ENCODE measurements at regions not wholly inside any gene's neighbourhood (a gene's known extent, or its start where the extent isn't known, plus 50 kb on each side); places are given as distances from the start of the nearest gene placed in this dataset.

GRCh38 chr7:22664988-22665798 lies 61.8 kb upstream of the IL6 start:
- no peak for TF ChIP-seq CTCF (conservative IDR thresholded peaks at IDR 0.05; ENCODE audit: low read depth)
- ChIA-PET CTCF (no interaction called here), POLR2A (ENCODE audit: low non-redundant PET) (no interaction called here)
- H3K27ac ChIP-seq, result no peak overlapping the region
- no peak for DNase-seq (ENCODE audit: low spot score)

GRCh38 chr7:22663721-22664120 lies 63.3 kb upstream of the IL6 start:
- no peak for TF ChIP-seq CTCF (conservative IDR thresholded peaks at IDR 0.05; ENCODE audit: low read depth)
- no peak overlapping the region for H3K27ac ChIP-seq
- ChIA-PET POLR2A (ENCODE audit: low non-redundant PET) (no interaction called here), CTCF (interaction anchor here (0.7 kb wide), 1 partner anchor 16 kb away, joined by 5 read pairs; no protein-coding TSS in a partner anchor)
- DNase-seq (ENCODE audit: low spot score), result no peak

- POLR2A ChIA-PET (ENCODE audit: low non-redundant PET), result no interaction called here
- no peak overlapping the region for H3K27ac ChIP-seq
- TF ChIP-seq CTCF (conservative IDR thresholded peaks at IDR 0.05; ENCODE audit: low read depth), result no peak
- no peak for DNase-seq (ENCODE audit: low spot score)
- CTCF ChIA-PET, result interaction anchor here (0.5 to 0.7 kb wide), 2 partner anchors 16 to 886 kb away, joined by 3 to 5 read pairs; no protein-coding TSS in a partner anchor
Observed at GRCh38 chr7:22663357-22663718, 63.7 kb upstream of the IL6 start.

GRCh38 chr7:22662556-22663356 lies 64.2 kb upstream of the IL6 start:
- ChIA-PET POLR2A (ENCODE audit: low non-redundant PET) (no interaction called here), CTCF (interaction anchor here (0.5 to 0.7 kb wide), 2 partner anchors 15 to 885 kb away, joined by 3 to 5 read pairs; no protein-coding TSS in a partner anchor)
- no peak for TF ChIP-seq CTCF (conservative IDR thresholded peaks at IDR 0.05; ENCODE audit: low read depth)
- H3K27ac ChIP-seq, result no peak overlapping the region
- no peak for DNase-seq (ENCODE audit: low spot score)

GRCh38 chr7:22662036-22662435 lies 65.0 kb upstream of the IL6 start:
- CTCF ChIA-PET, result no interaction called here
- POLR2A ChIA-PET (ENCODE audit: low non-redundant PET), result no interaction called here
- DNase-seq (ENCODE audit: low spot score), result no peak
- H3K27ac ChIP-seq, result no peak overlapping the region
- TF ChIP-seq CTCF (conservative IDR thresholded peaks at IDR 0.05; ENCODE audit: low read depth), result no peak

GRCh38 chr7:22660732-22661131 lies 66.3 kb upstream of the IL6 start:
- ChIA-PET CTCF (no interaction called here), POLR2A (ENCODE audit: low non-redundant PET) (no interaction called here)
- TF ChIP-seq CTCF (conservative IDR thresholded peaks at IDR 0.05; ENCODE audit: low read depth), result no peak
- H3K27ac ChIP-seq, result no peak overlapping the region
- DNase-seq (ENCODE audit: low spot score), result no peak

All from RWPE1 (cell line).